GM21576 (cell line): ENCODE measurements at regions not wholly inside any gene's neighbourhood (a gene's known extent, or its start where the extent isn't known, plus 50 kb on each side); places are given as distances from the start of the nearest gene placed in this dataset.
"Not testable (repeated sequence)": the region's sequence is repeated elsewhere in the genome, so short reads cannot be mapped to it uniquely, and the experiment has no call there.

Source experiments
- ATAC-seq: cut with Tn5 transposase; IDR thresholded peaks from one replicate; pipeline ENCODE4 v1.9.1; 2021; ENCODE audit warnings: mild to moderate bottlenecking, moderate library complexity; ENCODE audit not compliant: unreplicated experiment

DNA sequence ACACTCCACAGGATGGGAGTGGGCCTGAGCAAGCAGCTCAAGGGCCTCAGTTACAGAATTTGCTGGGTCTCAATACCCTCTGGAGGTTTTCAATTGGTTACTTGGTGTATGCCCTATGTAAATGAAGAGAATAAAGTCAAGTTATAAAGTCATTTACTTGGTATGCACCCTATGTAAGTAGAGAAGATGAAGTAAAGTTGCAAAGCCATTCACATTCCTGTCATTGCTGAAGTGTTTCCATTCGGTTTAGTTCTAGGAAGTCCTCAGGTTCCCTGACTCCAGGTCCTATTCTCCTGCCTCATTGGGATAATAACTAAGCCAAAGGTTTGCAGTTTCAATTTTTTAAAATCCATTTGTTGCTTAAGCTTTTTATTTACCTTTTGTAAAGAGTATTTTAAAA is 272.6 kb upstream of the NPSR1 start:
- no peak for ATAC-seq

DNA sequence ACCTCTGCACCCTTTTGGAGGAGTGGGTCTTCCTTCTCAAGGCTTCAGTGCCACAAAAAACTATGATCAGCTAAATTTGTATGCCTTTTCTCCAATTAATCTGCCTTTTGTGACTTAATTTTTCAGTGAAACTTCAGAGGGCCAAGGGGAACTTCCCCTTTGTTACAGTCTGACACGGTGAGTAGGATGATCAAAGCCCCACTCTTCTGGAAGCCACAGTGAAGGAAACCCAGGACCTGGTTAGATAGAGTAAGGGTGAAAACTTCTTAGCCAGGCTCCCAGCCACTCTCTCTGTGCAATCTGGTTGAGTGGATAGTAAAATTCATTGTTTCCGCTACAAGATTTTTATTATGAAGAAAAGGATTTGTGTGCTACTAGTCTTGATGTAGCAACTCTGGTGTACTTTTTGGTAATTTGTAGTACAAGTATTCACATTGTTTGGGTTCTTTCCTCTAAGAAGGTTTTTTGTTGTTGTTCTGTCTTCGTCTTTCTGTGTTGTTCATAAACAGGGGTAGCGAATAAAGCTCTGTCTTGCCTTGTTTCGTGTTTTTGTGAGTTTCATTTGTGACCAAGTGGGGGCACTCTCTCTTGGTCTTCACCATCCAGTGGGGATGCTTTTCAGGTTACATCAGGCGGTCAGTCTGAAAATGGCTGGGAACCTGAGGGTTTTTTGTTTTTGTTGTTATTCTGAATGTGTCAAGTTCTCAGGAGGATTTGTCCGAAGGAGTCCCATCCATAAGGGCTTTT is 268.5 kb upstream of the NPSR1 start:
- no peak for ATAC-seq

DNA sequence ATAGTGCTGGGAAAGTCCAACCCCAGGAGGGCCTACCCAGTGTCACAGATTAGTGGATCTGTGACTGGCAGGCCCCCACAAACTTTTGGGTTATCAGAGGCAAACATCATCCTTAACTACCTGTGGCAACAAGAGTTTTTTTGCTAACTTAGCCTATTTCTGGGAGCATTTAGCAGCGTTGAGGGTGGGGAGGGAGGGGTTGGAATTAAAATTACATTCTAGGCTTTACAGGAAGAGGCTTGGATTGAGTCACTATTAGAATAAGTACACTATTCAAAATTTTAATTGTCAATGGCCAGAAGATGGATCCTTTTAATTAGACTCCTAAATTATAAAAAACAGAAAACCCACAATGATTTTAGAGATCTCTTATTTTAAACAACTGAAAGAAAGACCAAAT is 267.9 kb upstream of the NPSR1 start:
- ATAC-seq, result no peak

DNA sequence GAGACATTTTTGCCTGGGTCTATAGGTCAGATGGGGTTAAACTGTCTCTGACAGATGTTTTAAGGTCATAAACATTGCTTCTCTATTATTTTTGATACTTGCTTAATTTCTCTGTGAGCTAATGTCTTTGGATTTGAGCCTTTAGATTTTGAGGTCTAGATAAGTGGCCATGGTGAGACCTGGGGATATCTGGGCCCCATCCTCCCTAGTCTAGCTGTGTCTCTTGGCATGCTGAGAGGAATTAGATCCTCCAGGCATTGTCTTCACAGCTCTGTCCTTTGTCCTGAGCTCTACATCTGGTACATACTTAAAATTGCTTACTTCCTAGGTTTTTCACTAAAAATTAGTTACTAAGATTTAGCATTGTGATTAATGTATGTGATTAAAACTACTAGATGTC is 265.0 kb upstream of the NPSR1 start:
- no peak for ATAC-seq

DNA sequence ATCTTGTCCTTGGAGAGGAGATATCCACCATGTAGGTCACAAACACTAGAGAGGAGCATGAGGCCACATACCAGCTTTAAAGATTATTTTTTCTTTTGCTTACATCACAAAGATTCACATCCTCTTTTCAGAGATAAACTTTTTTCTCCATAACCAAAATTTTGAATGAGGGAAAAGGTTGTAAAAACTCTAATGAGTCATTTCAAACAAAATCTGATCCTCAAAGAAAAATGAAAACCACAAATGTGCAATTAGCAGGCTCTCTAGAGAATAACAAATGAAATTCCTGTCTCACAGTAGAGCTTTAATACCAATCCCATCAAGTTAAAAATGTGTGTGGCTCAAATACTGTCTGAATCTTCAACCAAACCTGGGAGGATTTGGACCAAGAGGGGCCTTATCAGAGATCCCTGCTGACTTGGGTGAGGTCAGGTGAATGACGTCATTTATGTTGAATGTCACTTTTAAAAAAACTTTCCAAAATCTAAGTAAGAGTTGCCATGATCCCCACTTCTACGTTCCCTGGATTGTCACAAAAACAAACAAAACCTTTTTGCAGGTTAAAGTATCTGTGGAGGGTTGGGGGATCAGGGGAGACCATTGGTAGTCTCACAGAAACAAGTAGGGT is 261.5 kb upstream of the NPSR1 start:
- ATAC-seq, result no peak

DNA sequence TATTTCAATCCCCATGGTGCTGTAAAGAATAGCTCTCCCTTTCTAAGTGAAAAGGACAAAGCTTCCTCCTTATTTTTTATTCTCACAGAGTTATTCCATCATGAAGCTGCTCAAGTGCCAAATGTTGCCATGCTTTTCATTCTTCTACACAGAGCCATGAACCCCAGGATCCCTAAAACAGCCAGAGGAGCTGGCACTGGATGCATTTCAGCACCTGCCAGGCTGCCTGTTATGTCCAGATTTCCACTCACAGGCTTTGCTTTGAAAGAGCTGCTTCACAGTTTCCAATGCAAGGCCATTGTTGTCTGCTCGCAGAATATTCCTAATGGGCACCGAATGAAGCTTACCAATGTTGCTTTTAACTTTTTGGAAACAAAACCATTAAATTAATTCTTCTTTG is 256.2 kb upstream of the NPSR1 start:
- ATAC-seq, result no peak

DNA sequence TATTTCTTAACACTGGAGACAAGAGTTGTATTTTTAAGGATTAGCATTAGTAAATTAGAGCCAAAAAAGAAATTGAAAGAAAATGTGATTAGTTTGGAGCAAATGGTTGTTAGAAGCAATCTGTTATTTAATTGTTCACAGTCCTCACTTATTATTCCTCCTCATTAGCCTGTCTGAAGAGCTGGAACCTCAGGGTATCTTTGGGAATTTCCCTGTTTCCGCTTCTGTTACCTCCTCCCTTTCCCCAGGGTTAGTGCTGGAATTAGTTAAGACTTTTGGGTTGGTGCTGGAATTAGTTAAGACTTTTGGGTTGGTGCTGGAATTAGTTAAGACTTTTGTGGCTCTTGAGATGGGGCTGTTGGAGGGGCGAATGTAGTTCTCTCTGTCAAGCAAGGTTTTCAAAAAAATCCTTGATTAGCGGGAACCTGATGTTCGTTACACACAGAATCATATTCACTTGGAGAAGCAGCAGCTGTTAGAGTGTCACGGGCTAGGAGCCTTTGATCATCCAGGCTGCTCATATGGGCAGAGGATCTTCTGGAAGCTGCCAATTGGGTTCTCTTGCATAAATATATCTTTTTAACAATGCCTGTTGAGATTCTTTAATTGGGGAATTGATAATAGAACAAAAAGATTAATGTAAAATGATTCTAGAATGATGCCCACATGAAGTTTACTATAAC is 251.0 kb upstream of the NPSR1 start:
- no peak for ATAC-seq

DNA sequence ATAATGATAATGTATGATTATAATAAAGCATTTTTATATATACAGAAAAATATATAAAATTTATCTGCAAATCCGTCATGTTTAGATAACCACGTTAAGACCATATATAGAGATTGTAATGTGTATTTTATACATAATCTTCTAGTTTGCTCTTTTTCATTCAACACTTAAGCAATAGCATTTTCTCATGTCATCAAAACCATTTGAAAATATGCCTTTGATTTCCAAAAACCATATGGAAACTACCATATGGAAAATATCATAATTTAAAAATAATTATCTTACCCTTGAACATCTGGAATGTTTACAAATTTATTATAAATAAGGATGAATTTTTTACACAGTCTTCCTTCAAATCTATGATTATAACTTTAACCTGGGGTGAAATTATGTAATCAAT is 250.4 kb upstream of the NPSR1 start:
- ATAC-seq, result no peak

DNA sequence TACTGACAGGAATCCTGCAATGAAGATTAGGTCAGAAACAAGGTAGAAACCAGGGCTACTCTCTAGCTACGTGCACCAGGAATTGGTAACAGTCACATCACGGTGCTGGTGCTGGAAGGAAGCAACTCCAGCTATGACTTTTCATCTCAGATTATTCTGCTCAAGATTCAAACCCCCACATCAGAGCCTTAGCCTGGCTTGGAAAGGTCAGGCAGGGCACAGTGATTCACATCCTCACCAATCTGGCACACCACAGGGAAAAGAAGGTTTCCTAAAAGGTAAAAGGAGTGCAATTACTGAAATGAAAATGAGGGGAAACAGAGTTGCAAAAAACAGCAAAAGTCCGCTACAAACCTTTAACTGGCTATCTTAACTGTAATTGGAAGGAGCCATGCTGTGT is 240.2 kb upstream of the NPSR1 start:
- no peak for ATAC-seq

DNA sequence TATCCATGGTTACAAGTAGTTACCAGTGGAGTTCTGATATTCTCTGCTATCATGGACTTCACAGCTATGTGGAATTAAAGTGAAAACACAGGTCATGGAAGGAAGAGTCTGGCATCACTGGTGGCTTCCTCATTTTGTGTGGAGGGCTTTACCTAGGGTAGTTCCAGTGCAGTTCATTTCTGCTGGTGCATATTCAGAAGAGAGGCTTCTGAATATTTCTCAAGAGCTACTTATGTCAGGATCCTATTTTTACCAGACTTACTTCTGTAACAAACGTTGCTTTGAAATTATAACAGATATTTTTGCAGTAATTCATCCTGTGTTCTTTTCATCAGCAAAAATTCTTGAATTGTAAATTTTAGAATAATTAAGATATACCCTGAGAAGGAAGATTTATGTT is 236.5 kb upstream of the NPSR1 start:
- ATAC-seq, result no peak

DNA sequence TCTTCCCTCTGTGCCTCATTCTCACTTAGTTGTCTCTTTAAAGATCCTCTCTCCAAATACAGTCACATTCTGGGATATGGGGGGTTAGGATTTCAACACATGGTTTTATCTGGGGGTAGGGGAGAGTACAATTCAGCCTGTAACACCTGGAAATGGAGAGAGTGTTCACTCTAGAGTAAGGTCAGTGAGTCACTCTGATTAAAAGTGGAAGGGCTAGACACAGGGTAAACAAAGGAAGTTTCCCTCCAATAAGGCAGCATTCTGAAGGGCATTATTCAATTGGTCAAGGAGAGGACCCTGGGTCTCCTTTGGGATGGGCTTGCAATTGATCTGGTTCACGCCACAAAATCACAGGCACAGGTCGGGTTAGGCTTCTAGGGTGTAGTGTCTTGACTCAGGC is 232.8 kb upstream of the NPSR1 start:
- no peak for ATAC-seq

DNA sequence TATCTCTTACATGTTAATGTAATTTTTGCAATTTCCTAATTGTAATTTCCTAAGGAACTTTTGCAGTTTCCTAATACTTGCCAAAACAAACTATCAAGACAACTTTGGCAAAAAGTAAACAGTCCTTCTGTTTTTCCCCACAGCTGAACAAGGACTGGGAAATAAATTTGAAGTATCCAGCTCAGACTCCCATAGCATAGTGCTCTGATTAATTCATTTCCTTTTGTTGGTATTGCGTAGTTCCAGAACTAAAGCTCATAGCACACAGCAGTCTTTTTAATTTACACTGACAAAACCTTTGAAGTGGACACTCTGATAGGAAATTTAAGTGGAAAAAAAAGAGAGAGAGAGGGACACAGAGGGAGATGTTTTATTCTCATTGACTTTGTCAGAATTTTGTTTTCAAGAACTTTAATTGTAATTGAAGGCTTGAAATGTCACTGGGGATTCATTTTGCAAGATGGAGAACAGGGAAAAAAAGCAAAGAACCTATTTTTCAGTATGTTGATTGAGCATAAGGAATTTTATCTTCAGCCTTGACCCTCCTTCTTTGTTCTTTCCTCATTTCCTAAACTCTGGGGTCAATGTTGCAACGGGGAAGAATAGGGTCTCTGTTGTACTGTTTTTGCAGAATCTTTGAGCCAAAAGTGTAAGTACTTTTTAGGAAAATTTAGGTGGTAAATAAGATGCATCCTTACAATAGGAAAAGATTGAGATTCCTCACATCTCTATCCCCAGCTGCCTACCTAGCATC is 232.2 kb upstream of the NPSR1 start:
- no peak for ATAC-seq

DNA sequence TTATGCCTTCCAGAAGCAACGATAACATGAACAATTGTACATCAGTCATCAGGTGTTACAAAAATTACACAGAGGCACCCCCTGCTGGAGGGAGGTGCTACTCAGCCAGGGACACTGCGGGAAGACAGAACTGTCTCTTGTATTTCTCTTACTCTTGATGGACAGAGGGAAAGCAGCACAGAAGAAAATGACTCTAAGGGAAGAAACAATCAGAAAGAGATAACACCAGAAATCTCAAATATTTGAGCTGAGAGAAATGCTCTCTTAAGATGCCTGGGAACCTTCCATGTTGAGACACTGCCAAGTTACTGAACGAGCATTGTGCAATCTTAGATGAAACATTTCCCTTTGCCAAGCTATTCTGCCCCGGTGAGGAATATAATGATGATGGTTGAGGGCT is 227.6 kb upstream of the NPSR1 start:
- no peak for ATAC-seq

DNA sequence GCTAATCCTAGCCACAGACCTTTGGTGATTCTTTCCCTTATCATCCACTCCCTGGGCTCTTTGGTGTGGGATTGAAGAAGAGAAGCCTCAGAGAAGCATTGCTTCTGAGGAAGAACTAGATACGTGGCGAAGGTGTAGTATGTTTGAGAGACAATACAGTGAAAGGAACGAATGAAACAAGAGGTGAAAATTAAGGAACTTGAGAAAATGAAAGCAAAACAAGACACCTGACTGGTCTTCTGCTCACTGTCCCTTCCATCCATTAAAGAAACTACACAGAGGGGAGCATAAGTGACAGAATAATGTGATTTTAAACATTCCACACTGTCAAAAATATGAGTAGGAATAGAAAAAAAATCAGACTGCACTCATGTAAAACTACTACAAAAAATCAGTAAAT is 219.6 kb upstream of the NPSR1 start:
- ATAC-seq, result no peak

DNA sequence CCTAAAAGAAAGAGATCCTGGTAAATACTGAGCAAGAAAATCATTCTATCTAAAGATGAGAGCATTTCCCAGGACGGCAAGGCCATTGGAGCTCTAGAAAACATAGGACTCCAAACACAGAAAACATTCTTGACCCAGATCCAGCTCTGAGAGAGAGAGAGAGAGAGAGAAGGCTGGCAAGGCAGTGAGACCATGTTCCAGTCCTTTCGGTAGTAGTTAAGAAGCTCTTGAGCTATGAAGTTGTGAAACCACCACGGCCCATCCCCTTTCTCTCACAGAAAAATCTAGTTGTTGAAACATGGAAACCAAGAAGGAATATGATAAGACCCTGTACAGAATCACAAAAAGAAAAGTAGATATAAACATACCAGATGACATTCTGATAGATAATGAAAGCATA is 212.4 kb upstream of the NPSR1 start:
- no peak for ATAC-seq

DNA sequence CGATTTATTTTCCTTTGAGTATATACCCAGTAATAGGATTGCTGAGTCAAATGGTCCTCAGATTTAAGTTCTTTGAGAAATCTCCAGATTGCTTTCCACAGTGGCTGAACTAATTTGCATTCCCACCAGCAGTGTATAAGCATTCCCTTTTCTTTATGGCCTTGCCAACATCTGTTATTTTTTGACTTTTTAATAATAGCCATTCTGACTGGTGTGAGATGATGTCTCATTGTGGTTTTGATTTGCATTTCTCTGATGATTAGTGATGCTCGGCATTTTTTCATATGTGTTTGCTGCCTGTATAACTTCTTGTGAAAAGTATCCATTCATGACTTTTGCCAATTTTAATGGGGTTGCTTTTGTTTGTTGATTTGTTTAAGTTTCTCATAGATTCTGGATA is 209.5 kb upstream of the NPSR1 start:
- not testable (repeated sequence) for ATAC-seq

DNA sequence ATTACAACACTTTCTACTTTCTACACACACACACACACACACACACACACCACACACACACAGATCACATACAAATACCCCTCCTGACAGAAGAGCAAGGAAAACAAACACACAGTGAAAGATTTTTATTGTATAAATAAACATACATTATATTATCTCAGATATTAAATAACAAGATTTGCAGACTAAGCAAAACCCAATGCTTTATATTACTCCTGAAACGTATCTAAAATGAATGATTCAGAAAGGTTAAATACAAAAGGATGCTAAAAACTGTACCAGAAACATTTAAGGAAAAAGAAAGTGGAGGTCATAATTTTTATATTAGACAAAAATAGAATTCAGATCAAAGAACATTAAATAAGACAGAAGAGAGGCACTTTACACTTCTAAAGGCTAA is 208.3 kb upstream of the NPSR1 start:
- ATAC-seq, result no peak

DNA sequence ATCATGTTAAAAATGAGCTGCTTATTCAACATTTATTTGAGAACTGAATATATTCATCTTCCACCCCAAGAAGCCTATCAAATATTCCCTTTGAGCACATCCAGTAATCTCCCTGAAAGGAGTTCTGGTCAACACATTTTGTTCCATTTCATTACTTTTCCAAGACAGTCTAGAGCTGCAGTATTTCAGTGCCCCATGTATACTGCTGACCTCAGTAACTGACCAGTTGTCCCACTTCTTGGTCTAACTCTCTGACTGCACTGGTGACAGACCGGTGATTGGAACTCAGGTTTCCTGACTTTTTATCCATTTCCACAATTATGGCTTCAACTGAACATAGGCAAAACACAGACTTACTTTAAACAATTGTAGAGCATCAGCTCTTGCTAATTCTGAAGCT is 206.8 kb upstream of the NPSR1 start:
- no peak for ATAC-seq

DNA sequence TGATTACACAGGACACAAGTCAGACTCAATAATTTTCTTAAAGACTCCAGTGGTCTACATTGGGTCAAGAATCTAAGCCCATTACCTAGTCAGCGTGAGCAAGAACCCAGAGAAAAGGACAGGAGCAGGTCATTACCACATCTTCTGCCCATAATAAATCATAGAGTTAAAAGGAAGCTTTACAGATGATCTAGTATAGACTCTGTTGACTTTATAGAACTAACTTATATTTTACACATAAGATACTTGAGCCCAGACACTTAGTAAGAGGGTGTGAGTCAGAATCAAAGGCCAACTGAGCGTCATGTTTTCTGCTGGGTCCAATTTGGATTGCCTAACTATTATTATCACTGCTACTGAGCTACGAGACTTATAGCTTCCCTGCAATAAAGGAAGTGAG is 206.1 kb upstream of the NPSR1 start:
- ATAC-seq, result no peak

DNA sequence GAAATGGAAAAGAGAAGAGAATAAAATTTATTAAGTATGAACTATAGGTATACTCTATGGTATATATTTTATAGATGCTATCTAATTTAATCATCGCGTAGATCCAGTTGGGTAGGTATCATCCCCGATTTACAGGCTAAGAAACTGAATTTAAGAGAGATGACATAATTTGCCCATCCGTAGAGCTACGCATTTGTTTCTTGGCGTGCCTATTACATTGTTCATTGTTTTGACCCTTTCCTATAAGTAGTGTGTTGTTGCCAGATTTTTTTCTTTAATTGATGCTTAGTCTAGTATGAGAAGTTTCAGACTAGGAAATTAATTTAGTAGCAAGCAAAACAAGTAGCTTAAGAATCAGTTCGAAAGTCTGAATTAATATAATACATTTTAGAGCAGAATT is 205.7 kb upstream of the NPSR1 start:
- ATAC-seq, result no peak

DNA sequence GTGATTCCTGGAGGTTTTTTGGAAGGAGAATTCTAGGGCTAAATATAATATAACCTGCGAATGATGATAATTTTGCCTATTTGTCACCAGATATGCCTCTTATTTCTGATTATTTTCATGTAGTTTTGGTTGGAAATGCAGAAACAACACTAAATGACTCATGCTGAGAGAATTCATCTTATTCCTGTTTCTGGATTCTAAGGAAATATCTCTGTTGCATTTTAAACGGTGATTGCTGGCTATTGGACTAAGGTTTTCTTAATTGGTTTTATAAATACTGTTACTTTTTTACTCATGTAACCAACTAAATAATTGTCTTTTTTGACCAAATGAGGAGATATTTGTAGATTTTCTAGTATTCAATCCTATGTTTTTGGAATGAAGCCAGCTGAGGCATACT is 204.9 kb upstream of the NPSR1 start:
- no peak for ATAC-seq

DNA sequence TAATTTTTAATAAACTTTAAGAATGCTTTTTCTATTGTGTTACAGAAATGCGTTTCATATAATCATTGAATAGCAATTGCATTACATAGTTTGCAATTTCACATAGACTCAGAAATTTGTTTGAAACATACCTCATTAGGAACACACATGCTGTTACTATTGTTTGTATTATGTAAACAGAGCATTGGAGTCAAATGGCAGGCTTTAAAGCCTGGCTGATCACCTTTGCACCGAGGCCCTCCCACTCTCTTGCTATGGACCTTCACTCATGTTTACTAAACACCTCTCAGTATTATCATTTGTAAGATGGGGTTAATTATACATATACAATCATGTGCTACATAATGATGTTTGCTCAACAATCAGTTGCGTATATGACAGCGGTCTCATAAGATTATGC is 203.6 kb upstream of the NPSR1 start:
- ATAC-seq, result no peak
